ENCODE measurements at regions not wholly inside any gene's neighbourhood (a gene's known extent, or its start where the extent isn't known, plus 50 kb on each side); places are given as distances from the start of the nearest gene placed in this dataset.

GRCh38 chr14:52202151-52202550, 65.3 kb upstream of the PTGDR start:
- intact Hi-C loops (cut with DNase I) = no loop called here
- H3K9me3 ChIP-seq = peaks cover 0 to 1% (median 0%) of the 10 kb centered on the region in 4 donors
- no peak for TF ChIP-seq POLR2AphosphoS5 (IDR thresholded peaks at IDR 0.05)
- DNase-seq = no peak
- no peaks in the 10 kb centered on the region for H3K36me3 ChIP-seq
- H3K27me3 ChIP-seq = no peaks in the 10 kb centered on the region
- H3K4me1 ChIP-seq = no peaks in the 10 kb centered on the region
- H3K27ac ChIP-seq = no peak overlapping the region
- H3K4me3 ChIP-seq = no peak overlapping the region

GRCh38 chr14:52190337-52190931, 77.1 kb upstream of the PTGDR start:
- DNase-seq = no peak
- 92 to 94% methylated on average over 4 of the region's 4 CpGs for WGBS, 2 donors
- Histone ChIP-seq H3K36me3 (no peaks in the 10 kb centered on the region), H3K9me3 (no peaks in the 10 kb centered on the region), H3K27me3 (no peaks in the 10 kb centered on the region), H3K27ac (no peak overlapping the region), H3K4me3 (no peak overlapping the region), H3K4me1 (no peaks in the 10 kb centered on the region)
- no peak for TF ChIP-seq POLR2A (IDR thresholded peaks at IDR 0.05)
- intact Hi-C loops (cut with DNase I) = no loop called here

- no peaks in the 10 kb centered on the region for H3K9me3 ChIP-seq
- no peaks in the 10 kb centered on the region for H3K36me3 ChIP-seq
- intact Hi-C loops (cut with DNase I) = no loop called here
- 77 to 81% methylated on average over 4 of the region's 4 CpGs for WGBS, 2 donors
- TF ChIP-seq POLR2A (IDR thresholded peaks at IDR 0.05) (no peak), CTCF (IDR thresholded peaks at IDR 0.05) (no peak), POLR2AphosphoS5 (IDR thresholded peaks at IDR 0.05) (no peak), EP300 (IDR thresholded peaks at IDR 0.05) (no peak)
- no peaks in the 10 kb centered on the region for H3K4me1 ChIP-seq
- H3K4me3 ChIP-seq = no peak overlapping the region
- no peak for DNase-seq
- no peaks in the 10 kb centered on the region for H3K27me3 ChIP-seq
- no peak overlapping the region for H3K27ac ChIP-seq
These were observed 78.2 kb upstream of the PTGDR start for GRCh38 chr14:52189325-52189724.

GRCh38 chr14:52188381-52188780, 79.1 kb upstream of the PTGDR start:
- TF ChIP-seq POLR2A (IDR thresholded peaks at IDR 0.05) (no peak), EP300 (IDR thresholded peaks at IDR 0.05) (no peak), POLR2AphosphoS5 (IDR thresholded peaks at IDR 0.05) (no peak), CTCF (IDR thresholded peaks at IDR 0.05) (no peak)
- H3K4me3 ChIP-seq = no peak overlapping the region
- no peaks in the 10 kb centered on the region for H3K4me1 ChIP-seq
- H3K27me3 ChIP-seq = no peaks in the 10 kb centered on the region
- intact Hi-C loops (cut with DNase I) = no loop called here
- DNase-seq = no peak
- no peaks in the 10 kb centered on the region for H3K36me3 ChIP-seq
- H3K9me3 ChIP-seq = no peaks in the 10 kb centered on the region
- H3K27ac ChIP-seq = no peak overlapping the region

- H3K27ac ChIP-seq = no peak overlapping the region
- DNase-seq = no peak
- no peaks in the 10 kb centered on the region for H3K27me3 ChIP-seq
- H3K9me3 ChIP-seq = no peaks in the 10 kb centered on the region
- 79 to 84% methylated on average over 3 of the region's 3 CpGs for WGBS, 2 donors
- no peaks in the 10 kb centered on the region for H3K36me3 ChIP-seq
- H3K4me3 ChIP-seq = no peak overlapping the region
- TF ChIP-seq CTCF (IDR thresholded peaks at IDR 0.05) = no peak
- no peak for TF ChIP-seq EP300 (IDR thresholded peaks at IDR 0.05)
- no peak for TF ChIP-seq POLR2A (IDR thresholded peaks at IDR 0.05)
- TF ChIP-seq POLR2AphosphoS5 (IDR thresholded peaks at IDR 0.05) = no peak
- intact Hi-C loops (cut with DNase I) = no loop called here
- no peaks in the 10 kb centered on the region for H3K4me1 ChIP-seq
These were observed 82.3 kb upstream of the PTGDR start for GRCh38 chr14:52185178-52185577.

- Histone ChIP-seq H3K9me3 (no peaks in the 10 kb centered on the region), H3K27me3 (no peaks in the 10 kb centered on the region), H3K4me1 (no peaks in the 10 kb centered on the region), H3K36me3 (no peaks in the 10 kb centered on the region), H3K27ac (no peak overlapping the region), H3K4me3 (no peak overlapping the region)
- TF ChIP-seq CTCF (IDR thresholded peaks at IDR 0.05) (no peak), POLR2AphosphoS5 (IDR thresholded peaks at IDR 0.05) (no peak)
- 72 to 90% methylated on average over 2 of the region's 2 CpGs for WGBS, 2 donors
- intact Hi-C loops (cut with DNase I) = no loop called here
- DNase-seq = no peak
These were observed 84.6 kb upstream of the PTGDR start for GRCh38 chr14:52182853-52183252.
